HPDE6-E6E7 (cell line): ENCODE measurements at regions not wholly inside any gene's neighbourhood (a gene's known extent, or its start where the extent isn't known, plus 50 kb on each side); places are given as distances from the start of the nearest gene placed in this dataset.

ENCODE experiments used
- DNase-seq: peaks from one replicate; pipeline ENCODE4 v3.0.0; 2011; ENCODE audit warnings: missing footprints; ENCODE audit errors: extremely low spot score

- DNase-seq: no peak
Observed at GRCh38 chr6:159480471-159480870, 212.6 kb downstream of the SOD2 start.

DNA sequence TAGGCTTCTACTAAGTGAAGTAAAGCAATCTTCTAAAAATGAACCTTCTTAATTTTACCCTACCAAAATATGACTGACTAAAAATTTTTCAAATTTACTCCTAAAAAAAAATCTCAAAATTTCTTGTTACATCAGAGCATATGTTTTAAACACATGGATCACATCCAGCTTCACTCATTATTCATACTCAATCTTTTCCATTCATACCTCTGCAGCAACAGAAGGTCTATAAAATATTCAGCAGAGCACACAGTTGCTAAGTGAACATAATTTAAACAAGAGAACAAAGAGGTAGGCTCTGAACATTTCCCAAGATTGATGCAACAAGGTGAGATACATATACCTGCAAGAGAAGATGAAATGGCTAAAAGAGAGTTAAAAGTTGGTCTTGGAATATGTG, 213.9 kb downstream of the SOD2 start:
- no peak for DNase-seq

- no peak for DNase-seq
Observed at GRCh38 chr6:159473475-159474263, 219.4 kb downstream of the SOD2 start.

GRCh38 chr6:159470397-159470796, 222.6 kb downstream of the SOD2 start:
- DNase-seq: no peak

GRCh38 chr6:159469443-159469842, 223.6 kb downstream of the SOD2 start:
- no peak for DNase-seq

GRCh38 chr6:159468994-159469393, 224.0 kb downstream of the SOD2 start:
- DNase-seq: no peak

GRCh38 chr6:159467473-159468041, 225.5 kb downstream of the SOD2 start:
- DNase-seq: no peak

DNA sequence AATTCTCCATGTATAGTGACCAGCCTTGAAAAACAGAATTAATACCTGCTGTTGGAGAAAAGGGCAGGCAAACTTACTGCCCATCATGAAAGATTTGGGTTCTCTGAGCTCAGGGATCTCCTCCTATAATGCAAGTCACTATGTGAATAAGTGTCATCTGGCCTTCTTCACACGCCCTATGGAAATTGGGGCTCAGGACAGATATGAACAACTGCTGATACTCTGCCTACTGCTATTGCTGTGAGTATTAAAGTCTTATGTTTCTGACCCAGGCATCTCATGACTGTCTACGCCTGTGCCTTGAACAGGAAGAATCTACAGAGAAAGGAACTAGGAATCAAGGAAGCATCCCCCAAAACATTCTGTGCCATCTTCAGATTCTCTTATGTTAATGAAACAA, 226.1 kb downstream of the SOD2 start:
- DNase-seq: no peak

GRCh38 chr6:159464816-159465215, 228.2 kb downstream of the SOD2 start:
- DNase-seq: no peak

DNA sequence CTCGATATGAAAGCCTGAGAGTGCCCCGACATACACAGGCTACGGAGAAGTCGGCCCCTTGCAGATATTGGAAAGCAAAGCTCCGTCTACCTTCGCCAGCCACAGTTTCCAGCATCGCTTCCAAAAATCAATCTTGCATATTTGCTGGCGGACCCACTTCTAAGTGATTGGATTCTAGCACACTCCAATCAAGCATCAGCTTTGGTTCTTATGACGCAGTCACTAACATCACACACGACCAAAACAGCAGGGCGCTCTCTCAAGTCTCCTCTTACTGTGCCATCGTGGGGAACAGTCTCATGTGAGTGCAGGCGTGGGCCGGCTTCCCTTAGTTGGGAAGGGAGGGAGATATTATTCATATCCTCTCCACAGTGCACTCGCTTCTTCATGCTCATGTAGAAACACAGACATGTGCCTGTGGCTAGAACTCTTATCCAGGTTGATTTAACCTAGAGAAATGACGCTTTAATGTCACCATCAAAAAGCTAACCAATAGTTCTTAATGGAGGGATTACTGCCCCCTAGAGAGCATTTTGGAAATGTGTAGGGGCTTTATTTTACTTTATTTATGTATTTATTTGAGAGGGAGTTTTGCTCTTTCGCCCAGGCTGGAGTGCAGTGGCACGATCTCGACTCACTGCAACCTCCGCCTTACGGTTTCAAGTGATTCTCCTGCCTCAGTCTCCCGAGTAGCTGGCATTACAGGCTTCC, 229.8 kb downstream of the SOD2 start:
- DNase-seq: no peak

- DNase-seq: no peak
Observed at GRCh38 chr6:159462431-159462830, 230.6 kb downstream of the SOD2 start.

GRCh38 chr6:159461998-159462397, 231.0 kb downstream of the SOD2 start:
- no peak for DNase-seq

DNA sequence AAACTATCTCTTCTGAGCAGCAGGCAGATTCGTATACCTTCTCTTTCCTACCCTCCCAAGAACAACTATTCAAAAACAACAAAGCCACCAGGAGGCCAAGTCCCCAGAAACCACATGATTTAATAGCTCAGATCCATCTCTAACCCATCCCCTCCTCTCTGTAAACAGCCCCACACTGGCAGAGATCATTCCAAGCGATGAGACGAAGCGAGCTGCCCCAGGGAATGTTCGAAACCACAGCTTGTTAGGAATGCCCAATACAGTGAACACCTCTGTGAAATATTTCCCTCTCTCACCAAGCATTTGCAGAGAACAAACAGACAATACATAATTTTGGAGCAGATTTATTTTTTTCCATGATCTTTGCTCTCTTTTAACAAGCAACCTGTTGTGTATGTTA, 231.8 kb downstream of the SOD2 start:
- no peak for DNase-seq

- DNase-seq: no peak
Observed at GRCh38 chr6:159460476-159460875, 232.6 kb downstream of the SOD2 start.

GRCh38 chr6:159456349-159456748, 236.7 kb downstream of the SOD2 start:
- no peak for DNase-seq

- no peak for DNase-seq
Observed at GRCh38 chr6:159455700-159456274, 237.3 kb downstream of the SOD2 start.

- no peak for DNase-seq
Observed at GRCh38 chr6:159450815-159451465, 242.1 kb downstream of the SOD2 start.

DNA sequence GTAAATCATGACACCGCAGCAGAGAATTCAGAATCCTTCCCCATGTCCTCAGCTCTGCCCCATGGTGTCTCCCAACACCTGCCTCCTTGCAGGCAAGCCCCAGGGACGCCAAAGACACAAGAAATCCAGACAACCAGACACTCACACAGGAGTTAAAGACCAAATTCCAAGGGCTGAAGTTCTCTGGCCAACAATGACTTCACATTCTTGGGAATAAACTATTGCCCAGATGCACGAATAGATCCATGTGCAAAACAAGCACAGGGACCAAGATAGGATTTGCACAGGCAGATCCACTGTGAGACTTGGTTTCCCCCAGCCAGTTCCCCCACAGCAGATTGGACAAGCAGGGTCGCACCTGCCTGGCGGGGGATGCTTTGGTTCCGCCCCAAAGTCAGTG, 246.7 kb downstream of the SOD2 start:
- DNase-seq: no peak

DNA sequence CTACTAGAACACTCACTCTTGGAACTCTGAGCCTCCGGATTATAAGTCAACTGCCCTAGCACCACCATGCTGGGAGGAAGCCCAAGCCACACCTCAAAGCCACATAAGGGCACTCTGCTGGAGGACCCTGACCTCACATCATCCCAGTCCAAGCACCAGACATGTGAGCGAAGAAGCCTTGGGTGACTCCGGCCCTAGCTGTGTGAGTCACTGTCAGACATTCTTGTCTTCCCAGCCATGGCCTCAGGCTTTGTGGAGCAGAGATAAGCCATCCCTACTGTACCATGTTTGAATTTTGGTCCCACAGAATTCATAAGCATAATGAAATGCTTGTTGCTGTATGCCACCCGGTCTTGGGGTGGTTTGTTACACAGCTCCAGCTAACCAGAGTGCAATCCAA, 247.7 kb downstream of the SOD2 start:
- DNase-seq: no peak

DNA sequence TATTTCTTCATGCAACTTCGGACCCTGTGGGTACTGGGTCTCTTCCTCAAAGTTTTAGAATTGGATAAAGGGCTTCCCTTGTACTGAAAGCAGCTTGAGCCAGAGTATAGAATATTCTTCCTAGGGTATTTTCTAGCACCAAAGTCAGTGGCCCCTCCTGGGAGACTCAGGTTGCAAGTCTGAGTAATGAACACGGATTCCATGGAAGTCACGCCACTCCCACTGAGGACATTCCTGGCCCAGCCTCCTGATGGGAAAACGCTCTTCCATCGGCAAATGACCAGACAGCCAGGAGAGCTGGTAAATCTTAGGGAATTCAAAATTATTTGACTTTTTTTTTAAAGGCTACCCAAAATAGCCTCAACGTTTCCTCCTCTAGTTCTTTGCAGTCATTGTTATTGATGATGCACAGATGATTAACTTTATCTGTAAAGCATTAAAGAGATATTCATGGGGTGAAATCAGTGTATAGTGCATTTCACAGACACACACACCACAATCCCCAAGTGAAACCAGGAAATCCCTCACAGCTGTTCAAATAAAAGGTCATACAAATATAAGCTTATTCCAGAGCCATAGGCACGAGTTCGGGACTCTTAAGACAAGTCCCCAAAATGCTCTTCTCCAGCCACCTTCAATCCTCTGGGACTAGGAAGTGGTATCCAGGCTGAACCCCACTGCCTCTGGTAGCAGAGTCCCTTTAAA, 248.8 kb downstream of the SOD2 start:
- DNase-seq: no peak

DNA sequence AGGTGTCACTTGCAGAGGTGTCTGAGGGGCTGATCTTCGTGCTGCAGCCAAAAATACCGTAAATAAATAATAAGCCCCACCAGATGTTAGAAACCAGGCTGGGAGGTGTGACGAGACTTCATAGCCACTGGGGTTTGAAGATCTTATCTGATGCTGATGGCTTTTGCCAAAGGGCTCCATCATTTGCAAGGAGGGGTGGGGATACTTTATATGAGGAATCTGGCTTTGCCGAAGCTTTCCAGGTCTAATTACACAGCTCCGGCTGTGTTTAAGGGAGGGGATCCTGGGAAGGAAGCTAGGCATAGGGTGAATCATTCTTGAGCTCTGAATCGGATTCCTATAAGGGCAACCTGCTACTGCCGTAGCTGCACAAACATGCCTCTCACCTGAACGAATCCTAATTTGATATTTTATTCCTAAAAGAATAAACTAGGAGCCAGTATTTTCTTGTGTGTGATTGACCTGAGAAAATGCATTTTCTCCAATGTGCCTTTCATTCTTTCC, 249.6 kb downstream of the SOD2 start:
- no peak for DNase-seq

DNA sequence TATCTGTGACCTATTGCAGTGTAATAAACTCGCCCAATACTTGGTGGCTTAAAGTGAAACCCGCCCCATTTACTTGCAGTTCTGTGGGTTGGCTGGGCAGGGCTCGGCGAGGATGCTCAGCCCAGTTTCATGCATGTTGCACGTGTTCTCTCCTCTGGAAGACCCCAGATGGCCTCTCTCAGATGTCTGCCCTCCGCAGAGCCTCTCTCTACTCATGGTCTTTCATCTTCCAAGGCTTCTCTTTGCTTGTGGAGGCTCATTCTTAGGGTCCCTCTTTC, 251.4 kb downstream of the SOD2 start:
- no peak for DNase-seq
